HEK293T (cell line): ENCODE measurements at regions not wholly inside any gene's neighbourhood (a gene's known extent, or its start where the extent isn't known, plus 50 kb on each side); places are given as distances from the start of the nearest gene placed in this dataset.

Source experiments
- ARNT ChIP-seq: fragments of 450-650 bp; IDR thresholded peaks from 2 replicates; pipeline ENCODE4 v1.6.1; 2017; ENCODE audit warnings: mild to moderate bottlenecking
- FOXK2 ChIP-seq: fragments of 450-650 bp; IDR thresholded peaks from 2 replicates; pipeline ENCODE4 v1.6.1; 2016; ENCODE audit warnings: mild to moderate bottlenecking
- FOXM1 ChIP-seq: fragments of 450-650 bp; IDR thresholded peaks from 2 replicates; pipeline ENCODE4 v1.6.1; 2017; ENCODE audit warnings: mild to moderate bottlenecking, borderline replicate concordance
- HDGF ChIP-seq: fragments of 450-650 bp; IDR thresholded peaks from 2 replicates; pipeline ENCODE4 v1.6.1; 2017; ENCODE audit warnings: antibody characterized with exemption, borderline replicate concordance
- NFRKB ChIP-seq: fragments of 450-650 bp; IDR thresholded peaks from 2 replicates; pipeline ENCODE4 v1.6.1; 2016; ENCODE audit warnings: mild to moderate bottlenecking, moderate library complexity

DNA sequence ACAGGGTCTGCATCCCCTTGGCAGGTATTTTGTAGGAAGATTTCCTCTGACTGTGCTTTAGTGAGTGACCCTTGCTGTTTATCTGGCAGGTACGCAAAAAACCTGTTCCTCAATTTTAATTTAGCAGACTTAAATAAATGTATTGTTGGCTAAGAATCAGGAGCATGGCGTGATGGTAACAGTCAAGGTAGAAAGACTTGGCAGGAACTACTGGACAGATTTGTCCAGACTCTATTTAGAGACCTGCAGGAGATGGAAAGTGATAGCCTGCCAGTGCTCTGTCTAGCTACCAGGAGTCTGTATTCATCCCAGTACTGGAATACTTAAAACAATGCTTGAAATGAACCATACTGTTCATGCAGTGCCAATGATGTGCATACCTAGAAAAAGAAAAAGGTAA, 78.8 kb upstream of the MAST4 start:
- TF ChIP-seq HDGF (no peak), FOXM1 (no peak), ARNT (no peak), FOXK2 (no peak), NFRKB (no peak)
